ENCODE measurements at regions not wholly inside any gene's neighbourhood (a gene's known extent, or its start where the extent isn't known, plus 50 kb on each side); places are given as distances from the start of the nearest gene placed in this dataset.

DNA sequence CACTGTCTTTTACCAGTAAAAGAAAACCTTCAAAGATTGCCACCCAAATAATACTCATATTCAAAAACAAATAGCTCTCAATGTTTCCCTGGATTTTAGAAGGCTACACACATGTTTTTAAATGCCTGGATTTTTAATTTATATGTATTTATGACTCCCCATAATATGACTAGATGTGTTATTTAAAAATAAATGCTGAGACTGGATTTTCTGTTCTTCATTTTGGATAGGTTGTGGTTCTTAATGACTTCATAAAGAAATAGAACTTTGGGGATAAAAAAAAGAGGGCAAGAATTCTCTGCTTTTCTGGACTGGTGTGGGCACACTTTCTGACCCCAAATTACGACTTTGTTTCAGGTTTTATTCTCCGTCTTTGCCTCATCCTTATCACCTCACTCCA lies 62.8 kb upstream of the LEKR1 start:
- TF ChIP-seq, protein P1, sequence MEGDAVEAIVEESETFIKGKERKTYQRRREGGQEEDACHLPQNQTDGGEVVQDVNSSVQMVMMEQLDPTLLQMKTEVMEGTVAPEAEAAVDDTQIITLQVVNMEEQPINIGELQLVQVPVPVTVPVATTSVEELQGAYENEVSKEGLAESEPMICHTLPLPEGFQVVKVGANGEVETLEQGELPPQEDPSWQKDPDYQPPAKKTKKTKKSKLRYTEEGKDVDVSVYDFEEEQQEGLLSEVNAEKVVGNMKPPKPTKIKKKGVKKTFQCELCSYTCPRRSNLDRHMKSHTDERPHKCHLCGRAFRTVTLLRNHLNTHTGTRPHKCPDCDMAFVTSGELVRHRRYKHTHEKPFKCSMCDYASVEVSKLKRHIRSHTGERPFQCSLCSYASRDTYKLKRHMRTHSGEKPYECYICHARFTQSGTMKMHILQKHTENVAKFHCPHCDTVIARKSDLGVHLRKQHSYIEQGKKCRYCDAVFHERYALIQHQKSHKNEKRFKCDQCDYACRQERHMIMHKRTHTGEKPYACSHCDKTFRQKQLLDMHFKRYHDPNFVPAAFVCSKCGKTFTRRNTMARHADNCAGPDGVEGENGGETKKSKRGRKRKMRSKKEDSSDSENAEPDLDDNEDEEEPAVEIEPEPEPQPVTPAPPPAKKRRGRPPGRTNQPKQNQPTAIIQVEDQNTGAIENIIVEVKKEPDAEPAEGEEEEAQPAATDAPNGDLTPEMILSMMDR (IDR thresholded peaks at IDR 0.05): no peak
- TF ChIP-seq POLR2AphosphoS5 (IDR thresholded peaks at IDR 0.05): no peak
